ENCODE measurements at regions not wholly inside any gene's neighbourhood (a gene's known extent, or its start where the extent isn't known, plus 50 kb on each side); places are given as distances from the start of the nearest gene placed in this dataset.

GRCh38 chr7:46855851-46856250 lies 726.1 kb downstream of the TNS3 start:
- no peak for DNase-seq

GRCh38 chr7:46854958-46855473 lies 726.9 kb downstream of the TNS3 start:
- no peak for DNase-seq

GRCh38 chr7:46853451-46853850 lies 728.5 kb downstream of the TNS3 start:
- DNase-seq, result no peak

GRCh38 chr7:46852795-46853194 lies 729.1 kb downstream of the TNS3 start:
- no peak for DNase-seq

GRCh38 chr7:46850563-46851330 lies 731.2 kb downstream of the TNS3 start:
- DNase-seq, result no peak

GRCh38 chr7:46848944-46849343 lies 733.0 kb downstream of the TNS3 start:
- DNase-seq, result no peak

- no peak for DNase-seq
Observed at GRCh38 chr7:46848311-46848710, 733.6 kb downstream of the TNS3 start.

GRCh38 chr7:46847126-46847525 lies 734.8 kb downstream of the TNS3 start:
- no peak for DNase-seq

GRCh38 chr7:46844486-46844885 lies 737.4 kb downstream of the TNS3 start:
- no peak for DNase-seq

GRCh38 chr7:46841248-46841647 lies 740.7 kb downstream of the TNS3 start:
- no peak for DNase-seq

- DNase-seq, result no peak
Observed at GRCh38 chr7:46839651-46840050, 742.3 kb downstream of the TNS3 start.

GRCh38 chr7:46838463-46838862 lies 743.4 kb downstream of the TNS3 start:
- no peak for DNase-seq

GRCh38 chr7:46835556-46835955 lies 746.4 kb downstream of the TNS3 start:
- no peak for DNase-seq

- DNase-seq, result no peak
Observed at GRCh38 chr7:46834921-46835320, 747.0 kb downstream of the TNS3 start.

- DNase-seq, result no peak
Observed at GRCh38 chr7:46833197-46833596, 748.7 kb downstream of the TNS3 start.

GRCh38 chr7:46832136-46832535 lies 749.8 kb downstream of the TNS3 start:
- DNase-seq, result no peak

- no peak for DNase-seq
Observed at GRCh38 chr7:46819819-46820218, 762.1 kb downstream of the TNS3 start.

GRCh38 chr7:46814516-46815250 lies 767.2 kb downstream of the TNS3 start:
- DNase-seq, result no peak

- DNase-seq, result no peak
Observed at GRCh38 chr7:46812101-46812675, 769.7 kb downstream of the TNS3 start.

GRCh38 chr7:46811529-46811928 lies 770.4 kb downstream of the TNS3 start:
- no peak for DNase-seq

GRCh38 chr7:46810986-46811385 lies 770.9 kb downstream of the TNS3 start:
- DNase-seq, result no peak

- no peak for DNase-seq
Observed at GRCh38 chr7:46809886-46810285, 772.0 kb downstream of the TNS3 start.

GRCh38 chr7:46806856-46807255 lies 775.1 kb downstream of the TNS3 start:
- DNase-seq, result no peak

- no peak for DNase-seq
Observed at GRCh38 chr7:46802479-46802878, 779.4 kb downstream of the TNS3 start.

Measured in SW 1271 (cell line).